Esophagus muscularis mucosa (tissue), 4 donors: ENCODE measurements at regions not wholly inside any gene's neighbourhood (a gene's known extent, or its start where the extent isn't known, plus 50 kb on each side); places are given as distances from the start of the nearest gene placed in this dataset.

ENCODE experiments used
- EP300 ChIP-seq: sonication (generic); formaldehyde crosslinking; IDR thresholded peaks from one replicate; pipeline ENCODE4 v1.6.1; 2017; ENCODE audit warnings: antibody characterized with exemption
- POLR2A ChIP-seq: fragments of 450-650 bp; IDR thresholded peaks from one replicate; pipeline ENCODE4 v1.6.1; 2017; ENCODE audit warnings: antibody characterized with exemption, moderate library complexity, mild to moderate bottlenecking, low read depth
- POLR2AphosphoS5 ChIP-seq, 2 donors: sonication (generic); formaldehyde crosslinking; IDR thresholded peaks; one replicate each; pipeline ENCODE4 v1.6.1; 2017; ENCODE audit warnings: antibody characterized with exemption in 2 of 2
- TF ChIP-seq, protein P1 (sequence below), 3 experiments: fragments of 200-600 bp in 2 of 3; fragments of 450-650 bp in 1 of 3; sonication (generic) in 2 of 3; IDR thresholded peaks; one replicate each; pipeline ENCODE4 v1.5.1; 2017 to 2019; ENCODE audit warnings: antibody characterized with exemption in 3 of 3, mild to moderate bottlenecking in 2 of 3, moderate library complexity in 1 of 3

DNA sequence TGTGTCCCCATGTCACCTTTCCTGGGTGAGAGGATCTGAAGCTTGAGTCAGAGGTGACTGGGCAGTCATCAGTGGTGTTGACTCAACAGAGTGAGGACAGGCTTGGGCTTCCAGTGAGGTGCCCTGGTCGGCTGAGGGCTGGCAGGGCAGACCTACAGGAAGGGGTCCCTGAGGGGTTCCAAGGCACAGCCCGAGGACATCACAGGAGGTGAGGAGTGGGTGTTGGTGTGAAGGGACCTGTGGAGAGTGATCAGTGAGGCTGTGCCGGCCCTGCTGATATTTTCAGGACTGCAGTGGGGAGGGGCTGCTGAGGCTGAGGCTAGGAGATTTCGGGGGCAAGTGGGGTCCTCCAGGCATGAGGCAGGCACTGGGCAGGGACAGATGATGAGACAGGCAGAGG, 545.5 kb downstream of the TCERG1L start:
- TF ChIP-seq, protein P1, sequence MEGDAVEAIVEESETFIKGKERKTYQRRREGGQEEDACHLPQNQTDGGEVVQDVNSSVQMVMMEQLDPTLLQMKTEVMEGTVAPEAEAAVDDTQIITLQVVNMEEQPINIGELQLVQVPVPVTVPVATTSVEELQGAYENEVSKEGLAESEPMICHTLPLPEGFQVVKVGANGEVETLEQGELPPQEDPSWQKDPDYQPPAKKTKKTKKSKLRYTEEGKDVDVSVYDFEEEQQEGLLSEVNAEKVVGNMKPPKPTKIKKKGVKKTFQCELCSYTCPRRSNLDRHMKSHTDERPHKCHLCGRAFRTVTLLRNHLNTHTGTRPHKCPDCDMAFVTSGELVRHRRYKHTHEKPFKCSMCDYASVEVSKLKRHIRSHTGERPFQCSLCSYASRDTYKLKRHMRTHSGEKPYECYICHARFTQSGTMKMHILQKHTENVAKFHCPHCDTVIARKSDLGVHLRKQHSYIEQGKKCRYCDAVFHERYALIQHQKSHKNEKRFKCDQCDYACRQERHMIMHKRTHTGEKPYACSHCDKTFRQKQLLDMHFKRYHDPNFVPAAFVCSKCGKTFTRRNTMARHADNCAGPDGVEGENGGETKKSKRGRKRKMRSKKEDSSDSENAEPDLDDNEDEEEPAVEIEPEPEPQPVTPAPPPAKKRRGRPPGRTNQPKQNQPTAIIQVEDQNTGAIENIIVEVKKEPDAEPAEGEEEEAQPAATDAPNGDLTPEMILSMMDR (IDR thresholded peaks at IDR 0.05) = no peak
- TF ChIP-seq POLR2AphosphoS5 (IDR thresholded peaks at IDR 0.05) (no peak), EP300 (no peak), POLR2A (no peak)
